ENCODE measurements at regions not wholly inside any gene's neighbourhood (a gene's known extent, or its start where the extent isn't known, plus 50 kb on each side); places are given as distances from the start of the nearest gene placed in this dataset.

- no peak for TF ChIP-seq CHD7 (IDR thresholded peaks at IDR 0.05; ENCODE audit: insufficient replicate concordance, low read length)
- no peak for TF ChIP-seq TAF7 (optimal IDR thresholded peaks at IDR 0.05; ENCODE audit: borderline replicate concordance, low read depth, low read length)
- no peak for TF ChIP-seq RXRA (IDR thresholded peaks at IDR 0.05; ENCODE audit: insufficient read depth, low read depth, low read length)
- TF ChIP-seq KDM1A (IDR thresholded peaks at IDR 0.05; ENCODE audit: borderline replicate concordance, low read length): no peak
- no peak for TF ChIP-seq RFX5 (IDR thresholded peaks at IDR 0.05; ENCODE audit: borderline replicate concordance, low read depth, low read length)
- TF ChIP-seq RAD21 (IDR thresholded peaks at IDR 0.05 in 1 of 2, conservative IDR thresholded peaks at IDR 0.05 in 1 of 2; ENCODE audit: low read depth in 2 of 2, low read length in 2 of 2): no peak
Observed at GRCh38 chr12:115312901-115313300, 628.9 kb upstream of the TBX3 start (continued).

Data from H1 (cell line).